Hepatic stellate cell (primary cell): ENCODE measurements at regions not wholly inside any gene's neighbourhood (a gene's known extent, or its start where the extent isn't known, plus 50 kb on each side); places are given as distances from the start of the nearest gene placed in this dataset.
"Not testable (repeated sequence)": the region's sequence is repeated elsewhere in the genome, so short reads cannot be mapped to it uniquely, and the experiment has no call there.

ENCODE experiments used
- DNase-seq: peaks from one replicate; pipeline ENCODE4 v3.0.0; 2011; ENCODE audit warnings: low spot score

DNA sequence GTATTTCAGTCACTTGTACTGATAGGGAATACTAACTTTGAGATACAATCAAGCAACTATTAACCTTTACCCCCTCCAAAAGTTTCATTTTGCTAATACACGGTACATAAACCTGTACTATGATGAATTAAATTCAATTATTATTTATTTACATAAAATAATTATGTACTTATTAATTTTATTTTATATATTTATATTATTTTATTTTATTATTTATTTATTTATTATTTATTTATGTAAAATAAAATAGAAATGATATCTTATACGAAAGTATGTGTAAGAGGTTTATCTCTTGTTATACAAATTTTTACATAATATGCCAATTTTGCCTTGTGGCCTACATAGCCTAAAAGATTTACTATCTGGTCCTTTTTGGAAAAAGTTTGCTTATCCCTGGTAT lies 564.3 kb downstream of the SLITRK5 start:
- DNase-seq, result no peak

DNA sequence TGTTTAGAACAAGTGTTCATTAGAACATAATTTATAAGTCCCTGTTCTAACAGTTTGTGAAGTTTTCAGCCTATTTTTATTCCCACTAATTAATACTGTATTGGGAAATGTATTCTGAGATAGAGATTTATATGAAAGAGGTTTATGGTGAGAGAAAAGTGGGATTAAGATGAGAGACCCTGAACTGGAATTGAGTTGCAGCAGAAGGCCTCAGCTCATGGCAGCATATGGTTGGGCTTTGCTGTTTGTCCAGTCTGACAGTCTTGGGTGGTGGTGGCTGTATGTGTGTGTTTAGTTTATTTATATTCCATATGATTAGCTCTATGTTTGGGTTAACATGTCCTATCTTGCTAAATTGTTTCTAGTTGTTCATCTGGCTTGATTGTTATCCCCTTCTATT lies 575.1 kb downstream of the SLITRK5 start:
- DNase-seq, result no peak

DNA sequence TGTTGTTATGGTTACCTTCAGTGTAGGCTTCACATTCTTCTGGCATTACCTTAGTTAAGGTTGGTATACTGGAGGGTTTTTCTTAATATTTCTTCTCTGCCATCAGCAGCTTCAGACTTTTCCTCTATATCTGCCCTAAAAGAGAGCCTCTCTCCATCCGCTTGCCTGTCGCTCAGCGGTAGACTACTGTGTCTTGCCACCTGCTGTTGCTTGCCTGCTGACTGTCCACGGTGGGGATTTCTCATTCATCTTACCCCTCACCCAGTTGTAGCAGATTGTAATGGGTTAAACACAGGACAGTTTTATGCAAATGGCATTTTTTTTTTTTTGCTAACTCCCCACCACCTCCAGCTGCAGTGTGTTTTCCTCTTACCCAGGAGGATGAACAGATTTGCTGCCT lies 577.2 kb downstream of the SLITRK5 start:
- no peak for DNase-seq

DNA sequence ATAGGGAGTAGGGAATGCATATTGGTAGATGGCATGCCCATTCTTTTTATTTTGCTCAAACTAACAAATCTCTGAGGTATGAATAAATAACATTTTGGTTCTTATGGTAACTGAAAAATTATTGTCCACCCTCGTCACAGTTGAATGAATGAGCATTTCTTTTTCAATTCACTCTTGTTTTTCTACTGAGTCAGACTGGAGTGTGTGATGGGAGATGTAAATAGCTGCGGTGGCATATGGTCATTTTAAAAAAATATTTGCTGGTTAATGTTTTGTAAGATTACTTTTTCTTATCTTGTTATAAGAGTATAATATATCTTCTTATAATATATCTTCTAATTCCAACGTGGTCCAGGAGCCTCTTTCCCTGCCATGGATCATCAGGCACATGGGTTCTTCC lies 586.5 kb downstream of the SLITRK5 start:
- DNase-seq, result no peak

DNA sequence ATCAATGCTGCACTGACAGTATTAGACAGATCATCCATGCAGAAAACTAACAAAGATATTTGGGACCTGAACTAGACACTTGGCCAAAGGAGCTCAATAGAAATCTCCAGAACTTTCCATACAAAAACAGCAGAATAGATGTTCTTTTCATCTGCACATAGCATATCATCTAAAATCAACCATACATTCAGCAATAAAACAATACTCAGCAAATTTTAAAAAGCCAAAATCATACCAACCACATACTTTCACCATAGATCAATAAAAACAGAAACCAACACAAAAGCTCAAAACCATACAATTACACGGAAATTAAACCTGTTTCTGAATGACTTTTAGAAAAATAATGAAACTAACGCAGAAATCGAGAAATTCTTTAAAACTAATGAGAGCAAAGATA lies 592.6 kb downstream of the SLITRK5 start:
- no peak for DNase-seq

DNA sequence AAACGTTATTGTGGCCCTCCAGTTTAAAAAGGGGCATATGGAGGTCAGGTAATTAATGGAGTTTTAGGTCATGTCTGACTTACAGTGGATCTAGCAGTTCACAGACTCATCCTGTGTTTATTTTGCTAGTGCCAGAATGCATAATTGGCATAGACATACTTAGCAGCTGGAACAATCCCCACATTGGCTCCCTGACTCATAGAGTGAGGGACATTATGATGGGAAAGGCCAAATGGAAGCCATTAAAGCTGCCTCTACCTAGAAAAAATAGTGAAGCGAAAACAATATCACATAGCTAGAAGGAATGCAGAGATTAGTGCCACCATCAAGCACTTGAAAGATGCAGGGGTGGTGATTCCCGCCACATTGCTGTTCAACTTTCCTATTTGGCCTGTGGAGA lies 610.7 kb downstream of the SLITRK5 start:
- no peak for DNase-seq

DNA sequence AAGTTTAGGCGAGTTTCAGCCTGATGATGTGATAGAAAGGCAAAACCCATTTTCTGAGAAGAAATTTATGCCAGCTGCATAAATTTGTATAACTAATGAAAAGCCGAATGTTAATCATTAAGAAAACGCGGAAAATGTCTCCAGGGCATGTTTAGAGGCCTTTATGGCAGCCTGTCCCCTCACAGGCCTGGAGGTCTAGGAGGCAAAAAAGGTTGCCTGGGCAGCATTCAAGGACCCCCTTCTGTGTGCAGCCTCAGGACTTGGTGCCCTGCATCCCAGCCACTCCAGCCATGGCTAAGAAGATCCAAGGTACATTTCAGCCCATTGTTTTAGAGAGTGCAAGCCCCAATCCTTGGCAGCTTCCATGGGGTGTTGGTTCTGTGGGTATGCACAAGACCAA lies 614.2 kb downstream of the SLITRK5 start:
- no peak for DNase-seq

DNA sequence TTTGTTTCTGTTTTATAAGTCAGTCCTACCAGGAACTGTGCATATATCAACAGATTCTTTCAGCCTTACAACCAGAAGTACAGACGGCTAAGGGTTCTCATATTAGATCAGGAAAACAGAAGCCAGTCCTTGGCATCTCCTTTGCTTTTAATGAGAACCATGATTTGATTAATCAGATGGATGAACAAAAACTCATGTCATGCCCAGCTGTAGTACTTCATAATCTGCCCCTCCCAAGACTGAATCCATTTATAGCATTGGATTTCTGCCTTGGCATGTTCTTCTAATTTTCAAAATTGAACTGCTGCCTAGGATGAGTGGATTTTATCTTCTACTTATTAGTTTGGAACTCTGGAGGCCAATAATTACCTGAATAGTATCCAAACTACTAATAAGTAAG lies 617.2 kb downstream of the SLITRK5 start:
- DNase-seq, result no peak

DNA sequence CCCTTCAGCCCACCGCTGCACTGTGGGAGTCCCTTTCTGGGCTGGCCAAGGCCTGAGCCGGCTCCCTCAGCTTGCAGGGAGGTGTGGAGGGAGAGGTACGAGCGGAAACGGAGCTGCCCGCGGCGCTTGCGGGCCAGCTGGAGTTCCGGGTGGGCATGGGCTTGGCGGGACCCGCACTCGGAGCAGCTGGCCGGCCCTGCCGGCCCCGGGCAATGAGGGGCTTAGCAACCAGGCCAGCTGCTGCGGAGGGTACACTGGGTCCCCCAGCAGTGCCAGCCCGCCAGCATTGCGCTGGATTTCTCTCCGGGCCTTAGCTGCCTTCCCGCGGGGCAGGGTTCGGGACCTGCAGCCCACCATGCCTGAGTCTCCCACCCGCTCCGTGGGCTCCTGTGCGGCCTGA lies 620.6 kb downstream of the SLITRK5 start:
- DNase-seq, result not testable (repeated sequence)

DNA sequence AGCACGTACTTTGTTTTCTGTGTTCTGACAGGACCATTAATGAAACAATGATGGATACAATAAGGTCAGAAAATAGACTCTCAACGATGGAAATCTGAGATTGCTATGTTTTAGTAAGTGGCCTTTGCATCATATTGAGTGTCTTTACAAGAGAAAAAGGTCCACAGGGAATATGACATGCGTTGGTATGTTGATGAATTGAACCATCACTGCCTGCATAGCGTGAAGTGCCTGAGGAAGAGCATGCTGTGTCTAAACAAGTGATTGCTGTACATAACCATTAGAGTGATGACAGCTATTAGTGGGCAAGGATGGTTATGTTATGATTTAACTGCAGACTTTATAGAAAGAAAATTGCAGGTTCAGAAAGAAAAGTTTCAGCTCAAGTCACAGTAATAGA lies 623.2 kb downstream of the SLITRK5 start:
- no peak for DNase-seq

DNA sequence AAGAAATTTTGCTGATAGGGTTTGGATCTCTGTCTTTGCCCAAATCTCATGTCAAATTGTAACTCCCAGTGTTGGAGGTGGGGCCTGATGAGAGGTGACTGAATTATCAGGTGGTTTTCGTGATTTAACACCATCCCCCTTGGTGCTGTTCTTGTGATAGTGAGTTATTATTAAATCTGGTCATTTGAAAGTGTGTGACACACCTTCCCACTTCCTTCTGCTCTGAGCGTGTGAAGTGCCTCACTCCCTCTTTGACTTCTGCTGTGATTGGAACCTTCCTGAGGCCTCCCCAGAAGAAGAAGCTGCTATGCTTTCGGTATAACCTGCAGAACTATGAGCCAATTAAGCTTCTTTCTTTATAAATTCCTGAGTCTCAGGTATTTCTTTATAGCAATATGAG lies 632.0 kb downstream of the SLITRK5 start:
- DNase-seq, result no peak

DNA sequence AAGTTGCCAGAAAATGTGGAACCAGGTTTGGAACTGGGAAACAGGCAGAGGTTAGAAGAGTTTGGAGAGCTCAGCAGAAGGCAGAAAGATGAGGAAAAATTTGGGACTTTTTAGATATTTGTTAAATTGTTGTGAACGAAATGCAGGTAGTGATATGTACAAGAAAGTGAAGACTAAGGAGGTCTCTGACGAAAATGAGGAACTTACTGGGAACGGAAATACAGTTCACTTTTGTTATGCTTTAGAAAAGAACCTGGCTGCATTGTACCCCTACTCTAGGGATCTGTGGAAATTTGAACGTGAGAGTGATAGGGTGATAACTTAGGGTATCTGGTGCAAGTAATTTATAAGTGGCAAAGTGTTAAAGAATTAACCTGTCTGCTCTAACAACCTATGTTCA lies 632.4 kb downstream of the SLITRK5 start:
- DNase-seq, result no peak

DNA sequence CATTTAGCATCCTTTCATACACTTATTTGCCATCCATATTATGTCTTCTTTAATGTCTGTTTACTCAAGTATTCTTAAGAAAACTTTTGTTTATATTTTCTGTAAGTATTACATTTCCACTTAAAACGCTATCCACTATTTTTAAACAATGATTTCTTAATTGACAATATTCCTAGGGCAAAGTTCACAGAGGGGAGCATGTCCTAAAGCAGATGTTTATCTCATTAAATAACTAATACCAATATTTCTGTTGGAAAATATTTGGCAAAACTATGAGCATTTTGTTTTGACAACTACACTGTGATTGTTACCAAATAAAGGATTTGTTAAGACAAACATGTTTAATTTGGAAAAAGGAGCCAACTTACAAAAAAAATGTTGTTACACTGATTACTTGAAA lies 643.3 kb downstream of the SLITRK5 start:
- no peak for DNase-seq

DNA sequence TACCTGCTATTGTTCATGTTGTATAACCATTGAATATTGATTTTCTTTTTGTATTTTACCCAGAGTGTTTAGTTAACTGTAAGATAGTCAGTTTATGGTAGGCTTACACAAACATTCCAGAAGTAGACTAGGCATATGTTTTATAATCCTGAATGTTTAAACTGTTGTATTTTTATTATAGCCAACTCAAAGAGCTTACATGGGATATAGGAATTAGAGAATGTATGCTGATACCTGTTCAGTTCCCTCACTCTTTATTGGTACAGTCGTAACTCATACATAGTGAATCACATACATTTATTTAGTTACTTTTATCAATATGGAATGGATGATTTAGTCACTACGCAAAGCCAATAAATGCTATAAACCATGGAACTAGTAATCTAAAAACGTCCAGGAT lies 657.9 kb downstream of the SLITRK5 start:
- no peak for DNase-seq

DNA sequence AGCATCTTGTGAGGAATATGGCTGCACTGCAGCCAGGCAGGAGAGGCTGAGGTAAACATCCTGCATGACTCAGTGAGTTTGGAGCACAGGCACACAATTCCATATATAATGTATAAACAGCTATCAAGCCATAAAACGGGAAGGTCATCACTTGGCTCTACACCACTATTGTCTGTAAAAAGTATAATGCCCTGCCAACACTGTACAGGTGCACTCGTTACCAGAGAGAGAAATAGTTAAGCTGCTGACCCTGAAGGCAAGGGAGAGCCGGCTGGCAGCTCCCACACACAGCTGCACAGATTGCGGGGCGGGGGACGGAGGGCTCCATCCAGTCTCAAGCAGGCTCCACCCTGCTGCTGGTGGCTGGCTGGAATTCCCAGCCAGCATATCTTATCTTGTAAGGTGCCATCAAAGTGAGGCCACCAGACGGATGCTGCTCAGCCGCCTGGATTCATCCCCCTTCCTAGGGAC lies 668.1 kb downstream of the SLITRK5 start:
- DNase-seq, result no peak

DNA sequence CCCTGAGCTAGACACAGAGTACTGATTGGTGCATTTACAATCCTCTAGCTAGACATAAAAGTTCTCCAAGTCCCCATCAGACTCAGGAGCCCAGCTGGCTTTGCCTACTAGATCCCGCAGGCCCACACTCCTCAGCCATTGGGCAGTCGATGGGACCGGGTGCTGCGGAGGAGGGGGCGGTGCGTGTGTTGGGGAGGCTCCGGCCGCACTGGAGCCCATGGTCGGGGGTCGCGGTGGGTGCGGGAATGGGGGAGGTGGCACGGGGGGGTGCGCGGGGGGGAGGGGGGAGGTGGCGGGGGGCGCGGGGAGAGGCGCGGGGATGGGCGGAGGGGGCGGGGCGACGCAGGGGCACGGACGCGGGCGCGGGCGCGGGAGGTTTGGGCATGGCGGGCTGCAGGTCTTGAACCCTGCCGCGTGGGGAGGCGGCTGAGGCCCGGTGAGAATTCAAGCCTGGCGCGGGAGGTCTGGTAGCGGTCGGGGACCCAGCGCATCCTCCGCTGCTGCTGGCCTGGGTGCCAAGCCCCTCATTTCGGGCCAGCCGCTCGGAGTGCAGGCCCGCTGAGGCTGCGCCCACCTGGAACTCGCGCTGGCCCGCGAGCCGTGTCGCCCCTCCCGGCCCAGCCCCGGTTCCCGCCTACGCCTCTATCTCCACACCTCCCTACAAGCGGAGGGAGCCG lies 674.1 kb downstream of the SLITRK5 start:
- no peak for DNase-seq

DNA sequence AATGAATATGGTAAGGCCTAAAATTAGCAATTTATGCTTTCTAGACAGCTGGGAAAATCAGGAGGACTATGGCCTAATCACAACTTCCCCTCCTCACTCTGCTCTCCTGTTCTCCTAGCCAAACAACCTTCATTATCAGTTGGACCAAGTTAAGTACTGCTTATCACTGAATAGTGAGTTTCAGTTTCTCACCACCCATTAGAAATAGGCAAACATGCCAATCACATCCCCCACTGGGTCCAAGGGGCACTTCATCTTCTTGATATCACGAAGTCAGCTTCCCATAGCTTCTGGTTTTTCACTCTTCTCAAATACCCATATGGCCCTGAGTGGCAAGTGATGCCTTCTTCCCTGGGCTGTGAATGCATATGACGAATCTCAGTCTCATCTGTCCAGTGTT lies 689.6 kb downstream of the SLITRK5 start:
- no peak for DNase-seq

DNA sequence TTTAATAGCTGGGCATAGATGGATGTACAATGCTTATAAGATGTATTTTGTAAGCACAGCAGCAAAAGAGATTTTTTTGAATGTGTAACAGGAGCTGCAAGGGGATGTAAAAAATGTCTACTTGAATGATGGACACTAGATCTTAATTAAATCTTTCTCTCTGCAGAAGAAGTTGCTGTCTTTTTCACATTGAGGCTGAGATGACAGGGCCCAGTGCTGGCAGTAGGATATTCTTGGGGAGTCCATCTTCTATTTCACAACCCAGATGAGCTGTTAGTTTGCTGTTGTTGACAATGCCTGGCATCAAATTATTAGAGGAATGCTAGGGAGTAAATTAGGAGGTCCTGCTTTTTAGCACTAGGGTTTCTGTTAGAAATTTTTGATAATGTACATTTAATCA lies 698.7 kb downstream of the SLITRK5 start:
- DNase-seq, result no peak

DNA sequence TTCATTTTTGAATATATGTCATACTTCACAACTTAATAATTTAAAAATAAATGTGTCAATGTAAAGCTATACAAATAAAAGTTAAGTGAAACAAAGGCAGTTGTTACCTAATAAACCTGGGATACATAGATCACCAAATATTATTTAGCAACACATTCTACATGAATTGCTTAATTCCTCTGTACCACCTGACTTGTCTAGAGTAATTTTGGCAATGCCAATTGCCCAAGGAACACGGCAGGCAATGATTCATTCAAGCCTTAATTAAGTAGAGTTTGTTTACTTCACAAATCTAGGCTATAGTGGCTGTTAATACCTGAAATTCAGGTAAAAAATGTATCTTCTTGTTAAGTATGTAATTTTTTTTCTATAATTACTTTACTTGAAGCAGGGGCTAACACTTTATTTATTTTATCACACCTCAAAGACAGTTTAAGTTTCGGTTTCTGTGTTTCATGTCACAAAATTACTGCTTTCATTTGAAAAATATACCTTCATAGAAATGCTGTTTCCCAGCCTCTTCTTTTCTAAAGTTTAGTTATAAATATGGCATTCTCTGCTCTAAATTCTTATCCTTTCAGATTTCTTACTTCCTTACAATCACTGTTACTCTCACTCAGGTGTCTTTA lies 705.7 kb downstream of the SLITRK5 start:
- no peak for DNase-seq

DNA sequence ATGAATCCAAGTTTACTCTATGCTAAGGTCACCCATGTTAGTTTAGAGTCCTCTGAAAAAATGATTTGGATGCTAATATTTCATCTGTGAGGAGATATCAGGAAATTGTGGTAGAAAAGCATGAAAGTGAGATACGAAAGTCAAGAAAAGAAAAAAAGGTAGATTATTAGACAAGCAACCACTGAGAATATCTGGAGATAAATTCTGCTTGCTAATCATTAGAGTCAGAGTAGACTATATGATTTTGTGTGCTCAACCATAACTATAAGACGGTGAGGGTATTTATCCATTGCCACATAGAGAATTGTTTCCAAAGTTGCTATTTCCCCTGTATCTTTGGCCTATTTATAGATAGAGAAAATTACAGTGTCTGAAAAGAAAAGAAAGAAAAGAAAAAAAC lies 706.7 kb downstream of the SLITRK5 start:
- no peak for DNase-seq

DNA sequence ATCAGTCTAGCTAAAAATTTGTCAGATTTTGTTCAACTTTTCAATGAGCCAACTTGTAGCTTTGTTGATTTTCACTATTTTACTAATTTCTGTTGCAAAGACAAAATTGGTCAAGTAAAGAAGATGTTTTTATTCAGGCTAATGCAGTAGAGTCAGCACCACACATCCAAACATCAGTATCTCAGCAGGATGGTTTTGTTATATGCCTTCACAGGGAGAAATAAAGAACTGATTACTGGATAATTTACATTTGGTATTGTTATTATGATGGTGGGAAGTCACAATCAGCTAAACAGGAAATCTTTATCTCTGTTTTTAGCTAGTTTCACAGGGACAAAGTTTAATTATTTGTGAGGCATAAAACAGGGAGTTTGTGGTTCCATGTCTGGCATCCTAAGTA lies 713.4 kb downstream of the SLITRK5 start:
- no peak for DNase-seq

DNA sequence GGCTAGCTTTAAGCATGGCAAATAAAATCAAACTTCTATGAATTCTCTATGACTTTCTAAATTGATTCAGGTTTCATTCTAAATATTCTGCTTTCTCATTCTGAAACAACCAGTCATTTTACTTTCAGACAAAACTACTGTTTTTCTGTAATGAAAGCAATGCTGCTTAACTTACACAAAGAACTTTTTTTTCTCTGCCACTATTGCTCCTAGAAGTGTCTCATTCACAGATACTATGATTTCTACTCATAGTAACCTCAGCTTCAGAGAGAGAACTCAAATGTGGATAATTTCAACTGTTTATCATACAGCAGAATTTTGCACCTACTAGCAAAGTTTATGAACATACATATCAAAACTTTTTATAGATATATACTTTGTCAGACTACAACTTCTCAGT lies 724.6 kb downstream of the SLITRK5 start:
- DNase-seq, result no peak

DNA sequence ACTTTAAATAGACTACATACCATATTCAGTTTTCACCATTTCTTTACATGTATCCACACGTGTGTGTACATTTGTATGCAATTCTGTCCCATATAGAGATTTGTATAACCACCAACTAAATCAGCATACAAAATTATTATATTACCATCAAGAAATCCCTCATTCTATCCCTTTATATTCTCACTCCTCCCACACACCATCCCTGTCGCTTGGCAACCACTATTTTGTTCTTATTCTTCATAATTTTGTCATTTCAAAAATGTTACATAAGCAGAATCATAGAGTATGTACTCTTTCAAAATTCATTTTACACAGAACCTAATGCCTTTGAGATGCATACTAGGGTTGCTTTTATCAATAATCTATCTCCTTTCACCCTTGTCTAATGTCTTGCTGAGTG lies 740.5 kb downstream of the SLITRK5 start:
- no peak for DNase-seq

DNA sequence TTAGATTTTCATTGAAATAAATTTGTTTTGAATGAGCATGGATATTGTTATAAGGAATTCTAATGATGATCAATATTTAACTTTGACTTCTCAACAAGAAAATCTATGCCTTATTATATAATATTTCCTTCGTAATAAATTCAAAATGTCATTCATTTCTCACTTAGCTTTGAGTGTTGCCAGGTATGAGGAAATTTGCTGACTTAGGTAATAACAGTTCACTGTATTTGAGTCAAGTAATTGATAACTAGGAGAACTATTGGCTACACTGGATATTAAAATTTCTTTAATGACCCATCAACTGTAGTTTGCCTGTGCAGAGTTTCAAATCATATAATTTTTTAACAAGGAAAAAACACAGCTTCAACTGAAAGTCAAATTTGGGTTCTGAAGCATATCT lies 746.6 kb downstream of the SLITRK5 start:
- no peak for DNase-seq
